ENCODE measurements at regions not wholly inside any gene's neighbourhood (a gene's known extent, or its start where the extent isn't known, plus 50 kb on each side); places are given as distances from the start of the nearest gene placed in this dataset.
"Not testable (repeated sequence)": the region's sequence is repeated elsewhere in the genome, so short reads cannot be mapped to it uniquely, and the experiment has no call there.

DNA sequence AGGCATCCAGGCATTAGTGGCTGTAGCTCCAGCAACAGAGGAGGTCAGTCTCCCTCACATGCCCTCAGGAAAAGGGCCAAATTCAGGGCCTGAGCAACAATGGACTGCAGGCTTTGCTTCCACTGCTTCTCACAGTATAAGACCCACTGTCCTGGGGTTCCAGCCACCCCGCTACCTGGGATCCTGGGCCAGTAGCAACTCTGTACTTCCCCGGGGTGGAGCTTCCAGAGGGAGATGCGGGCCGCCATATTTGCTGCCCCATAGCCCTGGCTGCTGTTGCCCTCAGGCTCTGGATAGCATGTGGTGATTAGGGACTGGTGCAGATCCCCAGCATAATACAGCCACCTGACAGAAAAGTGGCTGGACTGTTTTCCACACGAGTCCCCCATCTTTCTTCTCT is 201.1 kb upstream of the POGK start:
- H3K27ac ChIP-seq = no peak overlapping the region
- H3K9me3 ChIP-seq = no peaks in the 10 kb centered on the region
- no peaks in the 10 kb centered on the region for H3K27me3 ChIP-seq
- no peaks in the 10 kb centered on the region for H3K36me3 ChIP-seq
- in situ Hi-C loops (cut with MboI; ENCODE audit: low pct_ligation_motif_present in 1 of 4, low pct_unique_long_range_greater_than_20kb in 1 of 4, low sequenced_read_pairs in 3 of 4) = no loop called here
- WGBS, 2 donors (ENCODE audit: low coverage in 1 of 2) = 83% methylated on average over 5 of the region's 5 CpGs; no CpG with 5 or more reads in 1 of the 2 donors
- H3K4me1 ChIP-seq = no peaks in the 10 kb centered on the region
- intact Hi-C loops (cut with DNase I; ENCODE audit: low total_unique reads) = no loop called here
- no peak overlapping the region for H3K4me3 ChIP-seq
- TF ChIP-seq EP300 (IDR thresholded peaks at IDR 0.05; ENCODE audit: low read depth) (no peak), POLR2AphosphoS5 (IDR thresholded peaks at IDR 0.05) (no peak), POLR2A (IDR thresholded peaks at IDR 0.05) (no peak)
- TF ChIP-seq, protein P1, sequence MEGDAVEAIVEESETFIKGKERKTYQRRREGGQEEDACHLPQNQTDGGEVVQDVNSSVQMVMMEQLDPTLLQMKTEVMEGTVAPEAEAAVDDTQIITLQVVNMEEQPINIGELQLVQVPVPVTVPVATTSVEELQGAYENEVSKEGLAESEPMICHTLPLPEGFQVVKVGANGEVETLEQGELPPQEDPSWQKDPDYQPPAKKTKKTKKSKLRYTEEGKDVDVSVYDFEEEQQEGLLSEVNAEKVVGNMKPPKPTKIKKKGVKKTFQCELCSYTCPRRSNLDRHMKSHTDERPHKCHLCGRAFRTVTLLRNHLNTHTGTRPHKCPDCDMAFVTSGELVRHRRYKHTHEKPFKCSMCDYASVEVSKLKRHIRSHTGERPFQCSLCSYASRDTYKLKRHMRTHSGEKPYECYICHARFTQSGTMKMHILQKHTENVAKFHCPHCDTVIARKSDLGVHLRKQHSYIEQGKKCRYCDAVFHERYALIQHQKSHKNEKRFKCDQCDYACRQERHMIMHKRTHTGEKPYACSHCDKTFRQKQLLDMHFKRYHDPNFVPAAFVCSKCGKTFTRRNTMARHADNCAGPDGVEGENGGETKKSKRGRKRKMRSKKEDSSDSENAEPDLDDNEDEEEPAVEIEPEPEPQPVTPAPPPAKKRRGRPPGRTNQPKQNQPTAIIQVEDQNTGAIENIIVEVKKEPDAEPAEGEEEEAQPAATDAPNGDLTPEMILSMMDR (IDR thresholded peaks at IDR 0.05) = no peak
- no peak for DNase-seq

DNA sequence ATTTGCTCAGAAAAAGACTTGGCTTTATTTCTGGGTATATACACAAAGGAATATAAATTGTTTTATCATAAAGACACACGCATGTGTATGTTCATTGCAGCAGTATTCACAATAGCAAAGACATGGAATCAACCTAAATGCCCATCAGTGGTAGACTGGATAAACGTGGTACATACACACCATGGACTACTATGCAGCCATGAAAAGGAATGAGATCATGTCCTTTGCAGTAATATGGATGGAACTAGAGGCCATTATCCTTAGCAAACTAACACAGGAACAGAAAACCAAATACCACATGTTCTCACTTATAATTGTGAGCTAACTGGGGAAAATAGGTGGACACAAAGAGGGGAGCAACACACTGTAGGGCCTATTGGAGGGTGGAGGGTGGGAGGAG is 182.0 kb upstream of the POGK start:
- intact Hi-C loops (cut with DNase I; ENCODE audit: low total_unique reads); in situ Hi-C loops (cut with MboI; ENCODE audit: low pct_ligation_motif_present in 1 of 4, low pct_unique_long_range_greater_than_20kb in 1 of 4, low sequenced_read_pairs in 3 of 4); DNase-seq; H3K36me3 ChIP-seq; H3K4me1 ChIP-seq; H3K27ac ChIP-seq; H3K4me3 ChIP-seq; H3K9me3 ChIP-seq; H3K27me3 ChIP-seq: not testable (repeated sequence)
- 40 to 65% methylated on average over 2 of the region's 2 CpGs for whole genome bisulfite sequencing, 2 donors (ENCODE audit: low coverage in 1 of 2)

DNA sequence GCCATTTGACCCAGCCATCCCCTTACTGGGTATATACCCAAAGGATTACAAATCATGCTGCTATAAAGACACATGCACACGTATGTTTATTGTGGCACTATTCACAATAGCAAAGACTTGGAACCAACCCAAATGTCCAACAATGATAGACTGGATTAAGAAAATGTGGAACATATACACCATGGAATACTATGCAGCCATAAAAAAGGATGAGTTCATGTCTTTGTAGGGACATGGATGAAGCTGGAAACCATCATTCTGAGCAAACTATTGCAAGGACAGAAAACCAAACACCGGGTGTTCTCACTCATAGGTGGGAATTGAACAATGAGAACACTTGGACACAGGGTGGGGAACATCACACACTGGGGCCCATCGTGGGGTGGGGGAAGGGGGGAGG is 172.5 kb upstream of the POGK start:
- H3K36me3 ChIP-seq; H3K27me3 ChIP-seq; H3K9me3 ChIP-seq; DNase-seq; H3K4me3 ChIP-seq; in situ Hi-C loops (cut with MboI; ENCODE audit: low pct_ligation_motif_present in 1 of 4, low pct_unique_long_range_greater_than_20kb in 1 of 4, low sequenced_read_pairs in 3 of 4); intact Hi-C loops (cut with DNase I; ENCODE audit: low total_unique reads); H3K4me1 ChIP-seq; H3K27ac ChIP-seq: not testable (repeated sequence)
- WGBS, 2 donors (ENCODE audit: low coverage in 1 of 2) = 89% methylated on average over 3 of the region's 3 CpGs; no CpG with 5 or more reads in 1 of the 2 donors

DNA sequence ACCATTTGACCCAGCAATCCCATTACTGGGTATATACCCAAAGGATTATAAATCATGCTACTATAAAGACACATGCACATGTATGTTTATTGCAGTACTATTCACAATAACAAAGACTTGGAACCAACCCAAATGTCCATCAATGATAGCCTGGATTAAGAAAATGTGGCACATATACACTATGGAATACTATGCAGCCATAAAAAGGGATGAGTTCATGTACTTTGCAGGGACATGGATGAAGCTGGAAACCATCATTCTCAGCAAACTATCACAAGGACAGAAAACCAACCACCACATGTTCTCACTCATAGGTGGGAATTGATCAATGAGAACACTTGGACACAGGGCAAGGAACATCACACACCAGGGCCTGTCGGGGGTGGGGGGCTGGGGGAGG is 171.7 kb upstream of the POGK start:
- H3K36me3 ChIP-seq; H3K27ac ChIP-seq; in situ Hi-C loops (cut with MboI; ENCODE audit: low pct_ligation_motif_present in 1 of 4, low pct_unique_long_range_greater_than_20kb in 1 of 4, low sequenced_read_pairs in 3 of 4); H3K27me3 ChIP-seq; H3K9me3 ChIP-seq; DNase-seq; intact Hi-C loops (cut with DNase I; ENCODE audit: low total_unique reads); H3K4me1 ChIP-seq; H3K4me3 ChIP-seq: not testable (repeated sequence)
- WGBS, 2 donors (ENCODE audit: low coverage in 1 of 2) = 63 to 83% methylated on average over 1 of the region's 1 CpG

DNA sequence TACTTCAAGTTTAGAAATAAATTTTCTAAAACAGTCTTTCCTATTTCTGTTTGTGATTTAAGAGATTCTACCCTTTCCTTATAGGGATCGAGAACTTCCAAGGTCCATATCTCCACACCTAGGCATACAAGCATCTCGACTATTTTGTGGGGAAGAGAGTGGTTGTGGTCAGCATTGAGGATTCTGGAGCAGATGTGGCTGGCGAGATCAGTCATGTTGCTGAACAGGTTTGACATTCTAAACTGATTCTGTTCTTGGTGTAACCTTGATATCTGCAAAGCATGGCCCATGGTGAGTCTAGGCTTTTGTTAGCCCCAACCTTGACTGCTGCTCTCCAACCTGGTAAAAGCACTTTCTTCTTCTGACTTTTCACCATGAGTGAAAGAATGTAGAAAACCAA is 167.6 kb upstream of the POGK start:
- no peak for DNase-seq
- Histone ChIP-seq H3K4me3 (no peak overlapping the region), H3K27me3 (no peaks in the 10 kb centered on the region), H3K4me1 (no peaks in the 10 kb centered on the region), H3K27ac (no peak overlapping the region), H3K36me3 (no peaks in the 10 kb centered on the region), H3K9me3 (no peaks in the 10 kb centered on the region)
- 73 to 83% methylated on average over 3 of the region's 3 CpGs for WGBS, 2 donors (ENCODE audit: low coverage in 1 of 2)
- intact Hi-C loops (cut with DNase I; ENCODE audit: low total_unique reads) = no loop called here
- TF ChIP-seq POLR2AphosphoS5 (IDR thresholded peaks at IDR 0.05) (no peak), POLR2A (IDR thresholded peaks at IDR 0.05) (no peak)
- in situ Hi-C loops (cut with MboI; ENCODE audit: low pct_ligation_motif_present in 1 of 4, low pct_unique_long_range_greater_than_20kb in 1 of 4, low sequenced_read_pairs in 3 of 4) = no loop called here

DNA sequence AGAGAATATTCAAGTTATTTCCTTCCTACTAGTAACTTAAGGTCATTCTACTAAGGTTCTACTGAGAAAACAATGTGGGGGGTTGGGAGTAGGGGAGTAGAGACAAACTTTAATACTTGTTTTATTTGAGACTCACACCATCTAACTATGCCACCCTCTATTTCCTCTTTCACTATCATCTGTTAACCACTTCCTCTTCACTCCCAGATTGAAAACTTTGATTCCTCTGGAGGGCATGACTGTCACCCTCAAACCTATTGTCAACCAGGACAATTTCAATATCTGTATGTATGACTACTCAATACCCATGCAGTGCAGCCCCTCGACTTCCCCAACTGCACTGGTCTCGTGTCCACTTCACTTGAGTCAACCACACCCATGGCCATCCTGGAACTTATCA is 165.6 kb upstream of the POGK start:
- DNase-seq = no peak
- WGBS, 2 donors (ENCODE audit: low coverage in 1 of 2) = 50 to 73% methylated on average over 2 of the region's 2 CpGs
- Histone ChIP-seq H3K4me3 (no peak overlapping the region), H3K27ac (no peak overlapping the region), H3K4me1 (no peaks in the 10 kb centered on the region), H3K27me3 (no peaks in the 10 kb centered on the region), H3K36me3 (no peaks in the 10 kb centered on the region), H3K9me3 (no peaks in the 10 kb centered on the region)
- TF ChIP-seq, protein P1 (IDR thresholded peaks at IDR 0.05) = no peak
- TF ChIP-seq EP300 (IDR thresholded peaks at IDR 0.05; ENCODE audit: low read depth) (no peak), POLR2AphosphoS5 (IDR thresholded peaks at IDR 0.05) (no peak), POLR2A (IDR thresholded peaks at IDR 0.05) (no peak)
- intact Hi-C loops (cut with DNase I; ENCODE audit: low total_unique reads) (no loop called here), in situ Hi-C loops (cut with MboI; ENCODE audit: low pct_ligation_motif_present in 1 of 4, low pct_unique_long_range_greater_than_20kb in 1 of 4, low sequenced_read_pairs in 3 of 4) (no loop called here)

All from transverse colon (tissue), 4 donors.